Esophagus (tissue), 2 donors: ENCODE measurements at regions not wholly inside any gene's neighbourhood (a gene's known extent, or its start where the extent isn't known, plus 50 kb on each side); places are given as distances from the start of the nearest gene placed in this dataset.
"Not testable (repeated sequence)": the region's sequence is repeated elsewhere in the genome, so short reads cannot be mapped to it uniquely, and the experiment has no call there.

Experiments used
- H3K27ac ChIP-seq, 2 donors: one replicate each; pipeline ENCODE4 v1.5.1; 2013; ENCODE audit warnings: low read depth in 2 of 2, mild to moderate bottlenecking in 2 of 2, inconsistent platforms in 1 of 2, low read length in 1 of 2, moderate library complexity in 1 of 2
- H3K27me3 ChIP-seq, 2 donors: one replicate each; pipeline ENCODE4 v1.6.1; 2013; ENCODE audit warnings: low read length in 2 of 2, control low read depth in 1 of 2, mild to moderate bottlenecking in 1 of 2; ENCODE audit not compliant: insufficient read depth in 2 of 2, control insufficient read depth in 1 of 2
- H3K36me3 ChIP-seq, 2 donors: one replicate each; pipeline ENCODE4 v1.6.1; 2013; ENCODE audit warnings: low read length in 1 of 2; ENCODE audit not compliant: control insufficient read depth in 2 of 2, insufficient read depth in 2 of 2
- H3K4me1 ChIP-seq, 2 donors: one replicate each; pipeline ENCODE4 v1.6.1; 2013; ENCODE audit warnings: low read length in 1 of 2; ENCODE audit not compliant: control insufficient read depth in 2 of 2, insufficient read depth in 2 of 2
- H3K4me3 ChIP-seq, 2 donors: one replicate each; pipeline ENCODE4 v1.5.1; 2013; ENCODE audit warnings: low read length in 2 of 2, mild to moderate bottlenecking in 2 of 2, low read depth in 1 of 2, moderate library complexity in 1 of 2
- H3K9me3 ChIP-seq, 2 donors: one replicate each; pipeline ENCODE4 v1.6.1; 2013; ENCODE audit warnings: mild to moderate bottlenecking in 2 of 2, low read depth in 1 of 2, low read length in 1 of 2, moderate library complexity in 1 of 2; ENCODE audit not compliant: control insufficient read depth in 2 of 2, insufficient read depth in 1 of 2
- WGBS, 2 donors: extraction: QIAGEN DNeasy Blood & Tissue Kit; methylation state at CpG; one replicate each; pipeline ENCODE4 v1.1.7; 2013; 5-methylcytosine and 5-hydroxymethylcytosine counted together
- donor health status: healthy with polysubstance abuse.
- donor health status: Bipolar disorder and iron deficiency.

- peak overlapping the region in 1 of 2 donors; percentile 19 for H3K4me3 ChIP-seq
- H3K27me3 ChIP-seq, H3K36me3 ChIP-seq, H3K27ac ChIP-seq, H3K4me1 ChIP-seq, H3K9me3 ChIP-seq: not testable (repeated sequence)
- WGBS, 2 donors = 26 to 29% methylated on average over 7 of the region's 7 CpGs
Observed at GRCh38 chr17:30601984-30602383, 124.8 kb downstream of the GOSR1 start.

GRCh38 chr17:30600830-30601494 lies 123.8 kb downstream of the GOSR1 start:
- H3K4me3 ChIP-seq = peak overlapping the region; percentile 68 to 79
- WGBS, 2 donors = 1% methylated on average over 49 of the region's 49 CpGs
- peak overlapping the region; percentile 92 to 94 for H3K27ac ChIP-seq
- no peaks in the 10 kb centered on the region for H3K36me3 ChIP-seq
- peaks cover 0 to 3% of the 10 kb centered on the region in 2 donors for H3K4me1 ChIP-seq
- no peaks in the 10 kb centered on the region for H3K27me3 ChIP-seq
- H3K9me3 ChIP-seq = no peaks in the 10 kb centered on the region

GRCh38 chr17:30600060-30600829 lies 123.0 kb downstream of the GOSR1 start:
- H3K4me3 ChIP-seq = peak overlapping the region; percentile 68 to 79
- peaks cover 0 to 3% of the 10 kb centered on the region in 2 donors for H3K4me1 ChIP-seq
- 0 to 1% methylated on average over 49 to 78 of the region's 78 CpGs for WGBS, 2 donors

GRCh38 chr17:30599428-30600059 lies 122.3 kb downstream of the GOSR1 start:
- Histone ChIP-seq H3K4me1 (peaks cover 0 to 3% of the 10 kb centered on the region in 2 donors), H3K27ac (peak overlapping the region; percentile 92 to 94), H3K27me3 (no peaks in the 10 kb centered on the region), H3K36me3 (no peaks in the 10 kb centered on the region), H3K4me3 (peak overlapping the region; percentile 68 to 79), H3K9me3 (no peaks in the 10 kb centered on the region)
- WGBS, 2 donors = 34 to 37% methylated on average over 13 of the region's 13 CpGs

More at GRCh38 chr17:30600060-30600829, 123.0 kb downstream of the GOSR1 start:
- Histone ChIP-seq H3K9me3 (no peaks in the 10 kb centered on the region), H3K27me3 (no peaks in the 10 kb centered on the region), H3K27ac (peak overlapping the region; percentile 92 to 94), H3K36me3 (no peaks in the 10 kb centered on the region)

GRCh38 chr17:30597776-30598288 lies 120.6 kb downstream of the GOSR1 start:
- WGBS, 2 donors = 83% methylated on average over 4 of the region's 4 CpGs
- peaks cover 0 to 3% of the 10 kb centered on the region in 2 donors for H3K4me1 ChIP-seq
- no peaks in the 10 kb centered on the region for H3K36me3 ChIP-seq

GRCh38 chr17:30596948-30597775 lies 120.0 kb downstream of the GOSR1 start:
- H3K36me3 ChIP-seq, H3K4me3 ChIP-seq, H3K27me3 ChIP-seq, H3K4me1 ChIP-seq, H3K27ac ChIP-seq, H3K9me3 ChIP-seq: not testable (repeated sequence)
- WGBS, 2 donors = 90 to 92% methylated on average over 6 of the region's 8 CpGs

More at GRCh38 chr17:30597776-30598288, 120.6 kb downstream of the GOSR1 start:
- H3K27ac ChIP-seq = no peak overlapping the region
- no peaks in the 10 kb centered on the region for H3K9me3 ChIP-seq
- no peaks in the 10 kb centered on the region for H3K27me3 ChIP-seq
- no peak overlapping the region for H3K4me3 ChIP-seq

GRCh38 chr17:30594953-30595371 lies 117.8 kb downstream of the GOSR1 start:
- not testable (repeated sequence) for H3K27me3 ChIP-seq, H3K4me1 ChIP-seq, H3K27ac ChIP-seq, H3K36me3 ChIP-seq, H3K9me3 ChIP-seq, H3K4me3 ChIP-seq
- WGBS, 2 donors = 83 to 85% methylated on average over 10 of the region's 10 CpGs

- H3K4me3 ChIP-seq = no peak overlapping the region
- no peaks in the 10 kb centered on the region for H3K4me1 ChIP-seq
- no peaks in the 10 kb centered on the region for H3K27me3 ChIP-seq
- no peaks in the 10 kb centered on the region for H3K36me3 ChIP-seq
- H3K9me3 ChIP-seq = no peaks in the 10 kb centered on the region
- WGBS, 2 donors = 87 to 88% methylated on average over 18 of the region's 18 CpGs
- no peak overlapping the region for H3K27ac ChIP-seq
Observed at GRCh38 chr17:30594223-30594952, 117.2 kb downstream of the GOSR1 start.
